GM12873 (cell line): ENCODE measurements at regions not wholly inside any gene's neighbourhood (a gene's known extent, or its start where the extent isn't known, plus 50 kb on each side); places are given as distances from the start of the nearest gene placed in this dataset.

Experiments used
- TF ChIP-seq, protein P1 (sequence below): IDR thresholded peaks from 2 replicates; pipeline ENCODE4 v1.5.1; 2012; ENCODE audit warnings: low read depth, mild to moderate bottlenecking, moderate library complexity, low read length, control low read depth; ENCODE audit not compliant: insufficient read depth; ENCODE audit errors: missing control alignments

DNA sequence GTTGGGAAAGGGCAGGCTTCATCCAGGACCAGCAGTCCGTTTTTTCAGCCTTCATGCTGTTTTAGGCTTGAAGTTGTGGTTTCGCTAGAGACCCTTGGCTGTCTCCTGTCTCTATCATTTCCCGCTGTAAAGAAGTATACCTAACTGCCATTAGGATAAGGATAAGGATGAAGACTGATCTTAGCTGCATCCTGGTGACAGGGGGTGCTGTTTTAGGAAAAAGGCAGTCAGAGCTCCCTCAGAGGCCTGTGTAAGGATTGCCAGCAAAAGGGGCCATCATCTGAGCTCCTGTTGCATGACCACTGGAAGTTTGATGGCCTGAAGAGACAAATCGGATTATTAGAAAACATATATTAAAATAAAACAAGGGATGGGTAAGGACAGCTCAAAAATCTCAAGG lies 64.8 kb upstream of the FGF10 start:
- TF ChIP-seq, protein P1, sequence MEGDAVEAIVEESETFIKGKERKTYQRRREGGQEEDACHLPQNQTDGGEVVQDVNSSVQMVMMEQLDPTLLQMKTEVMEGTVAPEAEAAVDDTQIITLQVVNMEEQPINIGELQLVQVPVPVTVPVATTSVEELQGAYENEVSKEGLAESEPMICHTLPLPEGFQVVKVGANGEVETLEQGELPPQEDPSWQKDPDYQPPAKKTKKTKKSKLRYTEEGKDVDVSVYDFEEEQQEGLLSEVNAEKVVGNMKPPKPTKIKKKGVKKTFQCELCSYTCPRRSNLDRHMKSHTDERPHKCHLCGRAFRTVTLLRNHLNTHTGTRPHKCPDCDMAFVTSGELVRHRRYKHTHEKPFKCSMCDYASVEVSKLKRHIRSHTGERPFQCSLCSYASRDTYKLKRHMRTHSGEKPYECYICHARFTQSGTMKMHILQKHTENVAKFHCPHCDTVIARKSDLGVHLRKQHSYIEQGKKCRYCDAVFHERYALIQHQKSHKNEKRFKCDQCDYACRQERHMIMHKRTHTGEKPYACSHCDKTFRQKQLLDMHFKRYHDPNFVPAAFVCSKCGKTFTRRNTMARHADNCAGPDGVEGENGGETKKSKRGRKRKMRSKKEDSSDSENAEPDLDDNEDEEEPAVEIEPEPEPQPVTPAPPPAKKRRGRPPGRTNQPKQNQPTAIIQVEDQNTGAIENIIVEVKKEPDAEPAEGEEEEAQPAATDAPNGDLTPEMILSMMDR: no peak

DNA sequence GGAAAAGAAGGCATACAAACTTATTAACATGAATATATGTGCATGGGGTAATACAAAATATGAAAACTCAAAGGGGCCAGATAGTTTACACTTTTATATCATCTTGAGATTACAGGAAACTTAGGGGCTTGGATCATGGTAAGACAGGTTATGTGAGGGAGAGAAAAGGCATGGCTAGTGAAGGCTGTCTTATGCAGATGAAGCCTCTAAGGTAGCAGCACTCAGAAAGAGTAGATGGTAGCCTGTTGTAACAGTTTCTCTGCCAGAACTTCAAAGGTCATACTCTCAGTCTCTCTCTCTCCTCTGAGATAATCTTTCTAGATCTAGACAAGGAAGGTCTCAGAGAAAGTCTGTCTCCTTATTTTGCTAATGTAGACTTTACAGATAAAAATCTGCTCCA lies 57.2 kb upstream of the FGF10 start:
- TF ChIP-seq, protein P1: no peak

DNA sequence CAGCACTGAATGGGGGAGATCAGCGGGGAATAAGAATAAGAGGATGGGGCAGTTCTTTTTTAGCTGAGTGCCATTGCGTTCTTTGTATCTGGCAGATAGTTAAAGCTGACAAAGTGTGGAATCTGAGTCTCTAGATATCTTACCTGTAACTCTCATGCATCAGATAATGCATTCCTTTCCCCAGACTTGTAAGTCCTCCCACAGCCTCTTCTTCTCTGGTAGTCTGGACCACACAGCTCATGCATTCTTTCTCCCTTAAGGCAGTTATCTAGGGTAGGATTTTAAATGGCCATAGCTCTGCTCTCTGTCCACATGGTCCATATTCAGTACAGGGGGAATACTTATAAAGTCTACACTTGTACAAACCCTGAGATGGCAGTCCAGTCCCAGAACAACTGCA lies 54.0 kb upstream of the FGF10 start:
- TF ChIP-seq, protein P1: no peak

DNA sequence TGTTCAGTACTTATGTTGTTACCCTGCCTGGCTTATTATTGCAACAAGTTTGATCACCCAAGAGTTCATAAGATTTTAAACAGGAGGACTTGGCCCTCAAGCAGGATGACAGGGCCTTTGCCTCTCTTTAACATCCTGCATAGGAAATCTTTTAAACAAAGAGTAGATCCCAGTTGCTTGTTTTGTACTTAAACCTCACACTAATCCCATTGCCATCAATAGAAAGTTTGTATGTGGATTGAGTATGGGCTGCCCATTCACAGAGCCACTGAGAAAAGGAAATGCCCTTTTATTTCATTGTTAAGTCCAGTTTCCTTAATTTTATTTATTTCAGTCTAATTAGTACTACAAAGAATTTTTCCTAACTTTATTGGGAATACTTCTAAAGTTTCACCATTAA lies 52.2 kb upstream of the FGF10 start:
- TF ChIP-seq, protein P1: no peak

DNA sequence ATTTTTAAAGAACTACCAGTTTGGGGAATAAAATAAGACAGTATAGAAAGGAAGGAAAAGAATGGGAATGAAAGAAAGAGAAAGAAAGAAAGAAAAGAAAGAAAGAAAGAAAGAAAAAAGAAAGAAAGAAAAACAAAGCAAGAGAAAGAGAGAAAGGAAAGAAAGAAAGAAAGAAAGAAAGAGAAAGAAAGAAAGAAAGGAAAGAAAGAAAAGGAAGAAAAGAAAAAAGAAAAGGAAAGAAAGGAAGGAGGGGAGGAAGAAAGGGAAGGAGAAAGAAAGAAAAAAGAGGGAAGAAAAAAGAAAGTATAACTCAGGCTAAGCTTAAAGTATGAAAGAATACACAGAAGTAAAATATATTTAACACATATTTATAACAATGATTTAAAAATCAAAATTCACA lies 51.0 kb upstream of the FGF10 start:
- TF ChIP-seq, protein P1: no peak
